KMS-11 (cell line): ENCODE measurements at regions not wholly inside any gene's neighbourhood (a gene's known extent, or its start where the extent isn't known, plus 50 kb on each side); places are given as distances from the start of the nearest gene placed in this dataset.

Experiments used
- H2AFZ ChIP-seq: fragments of 200-600 bp; sonication (generic); 2 replicates; pipeline ENCODE4 v1.6.1; 2016; ENCODE audit warnings: antibody characterized with exemption, mixed run types, low read depth
- H3K27ac ChIP-seq: fragments of 200-600 bp; sonication (generic); 2 replicates; pipeline ENCODE4 v1.6.1; 2016; ENCODE audit warnings: mild to moderate bottlenecking, mixed run types
- H3K27me3 ChIP-seq: fragments of 200-600 bp; sonication (generic); 2 replicates; pipeline ENCODE4 v1.6.1; 2017; ENCODE audit warnings: mild to moderate bottlenecking, low read depth, mixed run types, moderate library complexity; ENCODE audit not compliant: insufficient read depth
- H3K36me3 ChIP-seq: fragments of 200-600 bp; sonication (generic); 2 replicates; pipeline ENCODE4 v1.6.1; 2017; ENCODE audit warnings: mild to moderate bottlenecking, mixed run types; ENCODE audit not compliant: insufficient read depth
- H3K4me1 ChIP-seq: fragments of 200-600 bp; sonication (generic); 2 replicates; pipeline ENCODE4 v1.6.1; 2016; ENCODE audit warnings: mild to moderate bottlenecking, low read depth, mixed run types; ENCODE audit not compliant: poor library complexity, severe bottlenecking
- H3K4me2 ChIP-seq: fragments of 200-600 bp; sonication (generic); 2 replicates; pipeline ENCODE4 v1.7.0; 2016; ENCODE audit warnings: mild to moderate bottlenecking, mixed run types
- H3K4me3 ChIP-seq: fragments of 200-600 bp; sonication (generic); IDR thresholded peaks from 2 replicates; pipeline ENCODE4 v1.6.1; 2017; ENCODE audit warnings: low read depth, low read length, mixed read lengths; ENCODE audit not compliant: insufficient read depth
- H3K79me2 ChIP-seq: fragments of 200-600 bp; sonication (generic); 2 replicates; pipeline ENCODE4 v1.6.1; 2016; ENCODE audit warnings: low read depth, mixed run types; ENCODE audit not compliant: insufficient read depth
- H3K9ac ChIP-seq: fragments of 200-600 bp; sonication (generic); 2 replicates; pipeline ENCODE4 v1.6.1; 2016; ENCODE audit warnings: mild to moderate bottlenecking, mixed run types
- H4K20me1 ChIP-seq: fragments of 200-600 bp; sonication (generic); 2 replicates; pipeline ENCODE4 v1.6.1; 2016; ENCODE audit warnings: mild to moderate bottlenecking, mixed run types; ENCODE audit not compliant: insufficient read depth
- CTCF ChIP-seq: fragments of 200-600 bp; sonication (generic); conservative IDR thresholded peaks from 2 replicates; pipeline ENCODE4 v1.6.1; 2017; ENCODE audit warnings: low read depth, mild to moderate bottlenecking, antibody characterized with exemption, low read length, moderate library complexity, mixed read lengths

- no peak overlapping the region for H3K4me3 ChIP-seq
- peak overlapping the region; percentile 19; the same call in 1 of the 2 replicates for H3K27ac ChIP-seq
- no peaks in the 10 kb centered on the region for H3K36me3 ChIP-seq
- no peaks in the 10 kb centered on the region for H4K20me1 ChIP-seq
- H3K9ac ChIP-seq, result no peak overlapping the region
- H3K27me3 ChIP-seq, result no peaks in the 10 kb centered on the region
- no peak overlapping the region for H2AFZ ChIP-seq
- H3K4me1 ChIP-seq, result peaks cover 34% of the 10 kb centered on the region
- H3K4me2 ChIP-seq, result no peak overlapping the region
- H3K79me2 ChIP-seq, result no peaks in the 10 kb centered on the region
- no peak for TF ChIP-seq CTCF
These were observed 109.7 kb downstream of the TSEN15 start for GRCh38 chr1:184161071-184161698.

- Histone ChIP-seq H3K36me3 (no peaks in the 10 kb centered on the region), H3K27me3 (no peaks in the 10 kb centered on the region), H2AFZ (no peak overlapping the region), H3K4me2 (no peak overlapping the region), H3K9ac (no peak overlapping the region), H3K27ac (no peak overlapping the region), H4K20me1 (no peaks in the 10 kb centered on the region), H3K4me1 (peaks cover 34% of the 10 kb centered on the region), H3K4me3 (no peak overlapping the region), H3K79me2 (no peaks in the 10 kb centered on the region)
- TF ChIP-seq CTCF, result no peak
These were observed 110.8 kb downstream of the TSEN15 start for GRCh38 chr1:184162281-184162680.

- H2AFZ ChIP-seq, result no peak overlapping the region
- H3K79me2 ChIP-seq, result no peaks in the 10 kb centered on the region
- no peaks in the 10 kb centered on the region for H3K36me3 ChIP-seq
- H3K4me2 ChIP-seq, result peak overlapping the region; percentile 25
- no peaks in the 10 kb centered on the region for H3K27me3 ChIP-seq
- TF ChIP-seq CTCF, result no peak
- H3K4me1 ChIP-seq, result peaks cover 34% of the 10 kb centered on the region
- H3K27ac ChIP-seq, result no peak overlapping the region; the same call in 1 of the 2 replicates
- no peaks in the 10 kb centered on the region for H4K20me1 ChIP-seq
- no peak overlapping the region for H3K4me3 ChIP-seq
- no peak overlapping the region for H3K9ac ChIP-seq
These were observed 112.3 kb downstream of the TSEN15 start for GRCh38 chr1:184163674-184164465.

- no peaks in the 10 kb centered on the region for H3K36me3 ChIP-seq
- H3K79me2 ChIP-seq, result no peaks in the 10 kb centered on the region
- H3K4me3 ChIP-seq, result no peak overlapping the region
- H3K9ac ChIP-seq, result no peak overlapping the region
- H3K27me3 ChIP-seq, result no peaks in the 10 kb centered on the region
- no peak overlapping the region for H3K27ac ChIP-seq
- no peak overlapping the region for H2AFZ ChIP-seq
- H3K4me2 ChIP-seq, result no peak overlapping the region
- H4K20me1 ChIP-seq, result no peaks in the 10 kb centered on the region
- no peak for TF ChIP-seq CTCF
- H3K4me1 ChIP-seq, result peaks cover 34% of the 10 kb centered on the region
These were observed 113.0 kb downstream of the TSEN15 start for GRCh38 chr1:184164536-184164935.
